Fibroblast of skin of scalp (primary cell): ENCODE measurements at regions not wholly inside any gene's neighbourhood (a gene's known extent, or its start where the extent isn't known, plus 50 kb on each side); places are given as distances from the start of the nearest gene placed in this dataset.

ENCODE experiments used
- DNase-seq: peaks from one replicate; pipeline ENCODE4 v3.0.0-alpha.2; 2013

GRCh38 chr10:43866712-43867111, 218.0 kb upstream of the ZNF32 start:
- no peak for DNase-seq

- DNase-seq: no peak
These were observed 216.8 kb upstream of the ZNF32 start for GRCh38 chr10:43865265-43866135.

GRCh38 chr10:43864656-43865055, 216.0 kb upstream of the ZNF32 start:
- no peak for DNase-seq

- peak; percentile 81 for DNase-seq
These were observed 215.3 kb upstream of the ZNF32 start for GRCh38 chr10:43863859-43864591.

- no peak for DNase-seq
These were observed 214.6 kb upstream of the ZNF32 start for GRCh38 chr10:43863270-43863669.

GRCh38 chr10:43862756-43863155, 214.1 kb upstream of the ZNF32 start:
- no peak for DNase-seq

GRCh38 chr10:43861966-43862751, 213.5 kb upstream of the ZNF32 start:
- peak; percentile 64 for DNase-seq

GRCh38 chr10:43859016-43859525, 210.4 kb upstream of the ZNF32 start:
- no peak for DNase-seq

- no peak for DNase-seq
These were observed 209.2 kb upstream of the ZNF32 start for GRCh38 chr10:43857931-43858315.

GRCh38 chr10:43857206-43857930, 208.7 kb upstream of the ZNF32 start:
- peak; percentile 86 for DNase-seq

- no peak for DNase-seq
These were observed 207.6 kb upstream of the ZNF32 start for GRCh38 chr10:43856299-43856698.

GRCh38 chr10:43855667-43856210, 207.1 kb upstream of the ZNF32 start:
- no peak for DNase-seq

- DNase-seq: peak; percentile 94
These were observed 205.3 kb upstream of the ZNF32 start for GRCh38 chr10:43854007-43854406.

- peak; percentile 28 for DNase-seq
These were observed 204.7 kb upstream of the ZNF32 start for GRCh38 chr10:43853369-43853768.

- no peak for DNase-seq
These were observed 204.0 kb upstream of the ZNF32 start for GRCh38 chr10:43852644-43853214.

- DNase-seq: no peak
These were observed 203.5 kb upstream of the ZNF32 start for GRCh38 chr10:43852149-43852548.

- no peak for DNase-seq
These were observed 202.3 kb upstream of the ZNF32 start for GRCh38 chr10:43851030-43851429.

- no peak for DNase-seq
These were observed 200.9 kb upstream of the ZNF32 start for GRCh38 chr10:43849551-43849950.

- DNase-seq: no peak
These were observed 198.3 kb upstream of the ZNF32 start for GRCh38 chr10:43846968-43847367.

- DNase-seq: peak; percentile 82
These were observed 197.6 kb upstream of the ZNF32 start for GRCh38 chr10:43846187-43846680.

- no peak for DNase-seq
These were observed 196.4 kb upstream of the ZNF32 start for GRCh38 chr10:43845121-43845520.
